ENCODE measurements at regions not wholly inside any gene's neighbourhood (a gene's known extent, or its start where the extent isn't known, plus 50 kb on each side); places are given as distances from the start of the nearest gene placed in this dataset.

- TF ChIP-seq ZNF530 (CRISPR knock-in tag; IDR thresholded peaks at IDR 0.05; ENCODE audit: low read depth) (no peak), CTCF (CRISPR knock-in tag; IDR thresholded peaks at IDR 0.05) (no peak), ZZZ3 (CRISPR knock-in tag; IDR thresholded peaks at IDR 0.05; ENCODE audit: borderline replicate concordance) (no peak), U2AF2 (IDR thresholded peaks at IDR 0.05; ENCODE audit: low read depth, low read length) (no peak)
Observed at GRCh38 chr6:2477250-2477649, 231.8 kb upstream of the GMDS start.
